SK-N-SH treated with all-trans-retinoic acid at 6 μM for 48 hours (cell line): ENCODE measurements at regions not wholly inside any gene's neighbourhood (a gene's known extent, or its start where the extent isn't known, plus 50 kb on each side); places are given as distances from the start of the nearest gene placed in this dataset.

Experiments
- CREB5 ChIP-seq: fragments of 250-450 bp; sonication (Bioruptor Pico); IDR thresholded peaks from 2 replicates; pipeline ENCODE4 v1.5.1; 2020; ENCODE audit warnings: low read depth, mild to moderate bottlenecking, moderate library complexity
- PATZ1 ChIP-seq: fragments of 250-450 bp; sonication (Bioruptor Pico); IDR thresholded peaks from 2 replicates; pipeline ENCODE4 v1.8.0; 2020; ENCODE audit warnings: mild to moderate bottlenecking, moderate library complexity, borderline replicate concordance
- PPARA ChIP-seq: fragments of 250-450 bp; sonication (Bioruptor Pico); IDR thresholded peaks from 2 replicates; pipeline ENCODE4 v1.5.0; 2020; ENCODE audit warnings: mild to moderate bottlenecking, borderline replicate concordance
- SNAI2 ChIP-seq: fragments of 250-450 bp; sonication (Bioruptor Pico); IDR thresholded peaks from 2 replicates; pipeline ENCODE4 v1.5.0; 2020; ENCODE audit warnings: mild to moderate bottlenecking, moderate library complexity
- ZC3H10 ChIP-seq: fragments of 250-450 bp; sonication (Bioruptor Pico); IDR thresholded peaks from 2 replicates; pipeline ENCODE4 v1.5.1; 2021; ENCODE audit warnings: mild to moderate bottlenecking, moderate library complexity
- ZFP3 ChIP-seq: fragments of 250-450 bp; sonication (Bioruptor Pico); IDR thresholded peaks from 2 replicates; pipeline ENCODE4 v1.5.0; 2020; ENCODE audit warnings: mild to moderate bottlenecking, moderate library complexity
- ZNF70 ChIP-seq: fragments of 450-650 bp; formaldehyde crosslinking; IDR thresholded peaks from 2 replicates; pipeline ENCODE4 v1.5.0; 2020; ENCODE audit warnings: mild to moderate bottlenecking, moderate library complexity

GRCh38 chr12:87363497-87364084, 665.6 kb downstream of the C12orf50 start:
- no peak for TF ChIP-seq CREB5 (CRISPR knock-in tag)
- TF ChIP-seq ZC3H10 (CRISPR knock-in tag), result no peak
- no peak for TF ChIP-seq SNAI2 (CRISPR knock-in tag)
- no peak for TF ChIP-seq ZNF70 (CRISPR knock-in tag)
- TF ChIP-seq PPARA (CRISPR knock-in tag), result no peak
- TF ChIP-seq PATZ1 (CRISPR knock-in tag), result no peak
- no peak for TF ChIP-seq ZFP3
